DMS 273 (cell line): ENCODE measurements at regions not wholly inside any gene's neighbourhood (a gene's known extent, or its start where the extent isn't known, plus 50 kb on each side); places are given as distances from the start of the nearest gene placed in this dataset.
A peak's percentile ranks its signal among the peaks of the same experiment; 100 is the strongest.

ENCODE experiments used
- DNase-seq: peaks from one replicate; lab custom pipeline; 2025; ENCODE audit not compliant: unreplicated experiment; lab: John Stamatoyannopoulos, UW

- DNase-seq = no peak
Observed at GRCh38 chr2:5751873-5752482, 59.8 kb downstream of the SOX11 start.

DNA sequence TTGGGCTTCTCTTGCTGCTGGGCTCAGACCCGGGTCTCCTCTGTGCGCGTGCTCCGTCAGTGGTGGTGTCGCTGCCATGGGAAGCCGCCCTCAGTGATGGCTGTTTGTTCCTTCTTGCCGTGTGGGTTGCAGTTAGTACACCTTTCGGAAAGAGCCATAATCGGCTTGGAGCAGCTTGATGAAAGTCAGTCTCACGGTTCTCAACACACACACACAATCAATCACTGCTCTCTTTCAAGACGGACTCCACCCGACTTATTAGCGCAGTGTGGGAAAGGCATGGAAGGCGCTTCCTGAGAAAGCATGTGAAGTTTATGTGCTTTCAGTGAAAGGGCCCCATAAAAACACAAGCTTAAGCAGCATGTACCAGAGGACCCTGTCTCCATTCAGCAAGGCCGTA, 64.1 kb downstream of the SOX11 start:
- DNase-seq = no peak

GRCh38 chr2:5758346-5758745, 66.2 kb downstream of the SOX11 start:
- DNase-seq = no peak

GRCh38 chr2:5759949-5760348, 67.8 kb downstream of the SOX11 start:
- DNase-seq = no peak

GRCh38 chr2:5763531-5763930, 71.3 kb downstream of the SOX11 start:
- no peak for DNase-seq

GRCh38 chr2:5764041-5764440, 71.9 kb downstream of the SOX11 start:
- DNase-seq = no peak

- no peak for DNase-seq
Observed at GRCh38 chr2:5766056-5766455, 73.9 kb downstream of the SOX11 start.

GRCh38 chr2:5766561-5766960, 74.4 kb downstream of the SOX11 start:
- no peak for DNase-seq

DNA sequence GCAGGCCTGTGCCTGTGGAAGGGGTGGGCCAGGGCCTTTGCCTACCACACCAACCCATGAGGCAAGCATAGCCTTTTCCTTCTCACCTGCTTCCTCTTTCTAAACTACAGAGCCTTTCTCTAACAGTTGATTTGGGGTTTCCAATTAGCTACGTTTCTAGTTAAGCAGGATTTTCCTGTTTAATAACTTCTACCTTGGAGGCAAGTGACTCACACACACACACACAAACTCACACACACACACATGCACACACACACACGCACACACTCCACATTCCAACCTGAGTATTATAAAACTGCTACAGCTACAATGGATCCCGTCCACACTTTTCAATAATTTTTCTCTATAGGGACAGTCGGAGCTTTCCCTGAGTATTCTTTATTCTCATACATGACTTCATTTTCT, 84.9 kb downstream of the SOX11 start:
- no peak for DNase-seq

- DNase-seq = no peak
Observed at GRCh38 chr2:5781679-5782078, 89.5 kb downstream of the SOX11 start.

GRCh38 chr2:5782103-5782502, 89.9 kb downstream of the SOX11 start:
- no peak for DNase-seq

GRCh38 chr2:5788447-5788846, 96.3 kb downstream of the SOX11 start:
- DNase-seq = no peak

DNA sequence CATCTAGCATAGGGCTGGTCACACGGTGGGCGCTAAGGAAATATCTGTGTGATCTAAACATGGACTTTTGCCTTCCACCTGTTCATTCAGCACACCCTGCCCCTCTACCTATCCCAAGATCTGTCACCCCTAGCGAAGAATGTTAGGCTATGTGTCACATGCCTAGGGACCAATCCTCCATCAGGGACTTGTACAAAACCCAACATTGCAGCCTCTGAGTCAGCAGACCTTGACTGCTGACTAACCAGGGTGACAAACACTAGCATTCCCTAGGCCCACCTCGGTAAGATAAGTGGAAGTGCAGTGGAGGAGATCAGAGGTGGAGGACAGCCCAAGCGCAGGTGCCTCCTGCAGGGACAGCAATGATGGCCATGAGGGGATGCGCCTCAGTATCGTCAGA, 99.2 kb downstream of the SOX11 start:
- no peak for DNase-seq

GRCh38 chr2:5794012-5794411, 101.8 kb downstream of the SOX11 start:
- DNase-seq = no peak

DNA sequence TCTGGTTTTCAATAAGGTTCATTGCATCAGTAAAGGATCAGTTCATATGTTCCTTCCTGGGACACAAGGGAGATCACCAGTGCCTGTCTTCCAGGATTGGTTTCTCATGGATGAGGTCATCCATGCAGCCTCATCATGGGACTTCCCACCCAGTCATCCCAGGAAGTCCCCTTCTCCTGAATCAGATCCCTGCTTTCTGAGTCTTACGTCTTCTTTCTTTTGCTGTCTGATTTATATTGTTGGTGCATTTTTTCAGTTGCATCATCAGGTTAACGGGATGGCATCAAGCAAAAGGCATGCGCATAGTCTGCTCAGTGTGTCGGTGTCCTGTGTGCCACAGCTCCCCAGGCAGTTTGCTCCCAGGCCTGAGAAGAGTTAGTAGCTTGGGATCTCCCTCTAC, 105.9 kb downstream of the SOX11 start:
- DNase-seq = no peak

DNA sequence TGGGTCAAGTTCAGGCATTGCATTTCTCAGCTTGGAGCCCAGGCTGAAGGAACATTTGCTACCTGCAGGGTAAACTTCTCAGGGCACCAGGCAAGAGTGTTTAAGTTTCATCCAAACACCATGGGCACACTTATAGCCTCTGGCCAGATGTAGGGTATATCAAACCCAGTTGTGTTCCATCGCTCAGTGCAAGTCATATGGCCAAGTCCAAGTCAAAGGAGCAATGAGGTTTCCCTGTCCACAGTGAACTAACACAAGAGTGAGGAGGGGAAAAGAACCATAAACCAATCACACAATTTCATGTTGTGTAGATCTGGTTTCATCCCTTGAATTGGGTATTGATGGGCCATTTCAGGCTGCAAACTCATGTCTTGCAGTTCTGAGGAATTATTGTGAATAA, 107.2 kb downstream of the SOX11 start:
- DNase-seq = no peak

DNA sequence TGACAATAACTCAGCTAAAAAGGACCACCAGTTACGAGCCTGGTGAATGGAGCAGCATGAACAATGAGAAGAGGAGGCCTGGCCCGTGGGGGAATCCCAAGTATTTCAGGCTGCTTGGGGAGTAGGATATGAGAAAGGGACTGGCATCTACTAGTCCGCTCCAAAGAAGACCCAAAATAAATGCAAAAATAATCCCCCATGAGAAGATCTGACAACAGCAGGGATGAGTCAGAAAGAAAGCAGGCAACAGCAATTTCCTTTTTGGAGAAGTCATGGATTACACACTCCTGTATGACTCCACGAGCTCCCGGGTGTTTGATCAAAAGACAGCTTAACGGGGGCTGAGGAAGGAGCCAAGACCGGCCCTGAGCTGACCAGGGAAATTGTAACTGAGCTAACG, 111.4 kb downstream of the SOX11 start:
- no peak for DNase-seq

- no peak for DNase-seq
Observed at GRCh38 chr2:5818961-5819600, 126.9 kb downstream of the SOX11 start.

GRCh38 chr2:5824126-5824525, 131.9 kb downstream of the SOX11 start:
- DNase-seq = no peak

GRCh38 chr2:5825686-5826085, 133.5 kb downstream of the SOX11 start:
- no peak for DNase-seq

- no peak for DNase-seq
Observed at GRCh38 chr2:5826979-5827655, 134.9 kb downstream of the SOX11 start.

DNA sequence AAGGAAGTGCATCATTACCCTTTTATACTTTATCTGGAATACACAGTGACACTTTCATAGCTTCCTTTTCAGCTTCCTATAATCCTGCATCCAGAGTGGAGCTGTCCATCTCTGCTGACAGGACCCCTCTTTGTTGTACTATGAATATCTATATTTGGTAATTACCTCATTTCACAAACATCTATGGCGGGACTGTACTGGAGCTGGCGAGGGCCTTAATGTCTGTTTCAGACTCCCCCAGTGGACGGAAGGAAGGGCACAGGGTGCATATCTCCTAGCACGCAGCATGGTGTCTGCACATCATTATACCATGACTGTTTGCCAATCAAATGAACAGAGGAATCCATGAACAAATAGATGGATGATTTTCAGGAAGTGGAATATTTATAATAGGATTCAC, 142.3 kb downstream of the SOX11 start:
- no peak for DNase-seq

GRCh38 chr2:5839550-5839949, 147.4 kb downstream of the SOX11 start:
- peak; percentile 15 for DNase-seq
